T-cell (primary cell): ENCODE measurements at regions not wholly inside any gene's neighbourhood (a gene's known extent, or its start where the extent isn't known, plus 50 kb on each side); places are given as distances from the start of the nearest gene placed in this dataset.

Source experiments
- ATAC-seq, 4 experiments: fragments of 200-7000 bp in 3 of 4; fragments of 150-1000 bp in 1 of 4; cut with Tn5 transposase; replicated peaks in 1 of 4; 1 replicate in 3 of 4; 2 replicates in 1 of 4; pipeline ENCODE4 v1.10.0; 2021; ENCODE audit warnings: moderate library complexity in 3 of 4, mild to moderate bottlenecking in 2 of 4, moderate number of reproducible peaks in 1 of 4
- CTCF ChIA-PET, 2 donors: fragments of 300-600 bp; sonication (Branson Sonifier 250); formaldehyde crosslinking; loops; one replicate each; lab custom pipeline; 2022; ENCODE audit warnings: antibody characterized with exemption in 2 of 2; lab: Charles Lee
- POLR2A ChIA-PET, 2 donors: fragments of 300-600 bp; sonication (Branson Sonifier 250); formaldehyde crosslinking; loops; one replicate each; lab custom pipeline; 2022; ENCODE audit warnings: antibody characterized with exemption in 2 of 2; lab: Charles Lee
- DNase-seq, 35 experiments: peaks; one replicate each; pipeline versions ENCODE4 v3.0.0 to v3.0.0-alpha.2; 2013 to 2023
- H3K27ac ChIP-seq: one replicate; pipeline ENCODE4 v1.5.1; 2013; ENCODE audit warnings: low read length
- H3K27me3 ChIP-seq, 2 experiments: replicated peaks in 1 of 2; 1 replicate in 1 of 2; 2 replicates in 1 of 2; pipeline versions ENCODE4 v1.6.1 to v1.7.0; 2013; ENCODE audit warnings: low read length in 1 of 2, mixed read lengths in 1 of 2; ENCODE audit not compliant: control insufficient read depth in 2 of 2, insufficient read depth in 2 of 2; ENCODE audit errors: extremely low read depth in 1 of 2
- H3K36me3 ChIP-seq, 2 donors: 1 replicate in 1 of 2; 2 replicates in 1 of 2; pipeline versions ENCODE4 v1.6.1 to v1.7.0; 2013; ENCODE audit warnings: low read length in 1 of 2; ENCODE audit not compliant: control insufficient read depth in 2 of 2, insufficient read depth in 1 of 2; ENCODE audit errors: extremely low read depth in 1 of 2
- H3K4me1 ChIP-seq, 2 experiments: 1 replicate in 1 of 2; 2 replicates in 1 of 2; pipeline versions ENCODE4 v1.6.1 to v1.7.0; 2013; ENCODE audit warnings: low read length in 2 of 2, mixed read lengths in 1 of 2; ENCODE audit not compliant: insufficient read depth in 2 of 2, control insufficient read depth in 1 of 2; ENCODE audit errors: extremely low read depth in 1 of 2
- H3K4me3 ChIP-seq, 2 donors: 1 replicate in 1 of 2; 2 replicates in 1 of 2; pipeline versions ENCODE4 v1.5.1 to v1.7.0; 2013; ENCODE audit warnings: mild to moderate bottlenecking in 2 of 2, low read length in 1 of 2, moderate library complexity in 1 of 2; ENCODE audit not compliant: control insufficient read depth in 1 of 2; ENCODE audit errors: extremely low read depth in 1 of 2
- H3K9me3 ChIP-seq: 2 replicates; pipeline ENCODE4 v1.7.0; 2013
- H3K27ac Mint-ChIP-seq, 2 donors: one replicate each; pipeline ENCODE4 v1.8.0; 2020 to 2021; ENCODE audit warnings: mild to moderate bottlenecking in 2 of 2, mixed read lengths in 2 of 2
- H3K27me3 Mint-ChIP-seq, 2 donors: one replicate each; pipeline ENCODE4 v1.8.0; 2021 to 2022; ENCODE audit warnings: mixed read lengths in 2 of 2
- H3K36me3 Mint-ChIP-seq: one replicate; pipeline ENCODE4 v1.8.0; 2021; ENCODE audit warnings: mixed read lengths
- H3K4me1 Mint-ChIP-seq, 3 donors: one replicate each; pipeline ENCODE4 v1.8.0; 2020 to 2022; ENCODE audit warnings: mixed read lengths in 3 of 3, mild to moderate bottlenecking in 1 of 3
- H3K4me3 Mint-ChIP-seq, 3 donors: one replicate each; pipeline ENCODE4 v1.8.0; 2020 to 2022; ENCODE audit warnings: mild to moderate bottlenecking in 3 of 3, mixed read lengths in 3 of 3, moderate library complexity in 3 of 3
- H3K9me3 Mint-ChIP-seq, 3 donors: one replicate each; pipeline ENCODE4 v1.8.0; 2020 to 2022; ENCODE audit warnings: mixed read lengths in 3 of 3
- WGBS: methylation state at CpG from one replicate; pipeline ENCODE4 v1.1.5; 2013; ENCODE audit warnings: missing lambda C conversion rate; ENCODE audit not compliant: insufficient coverage; 5-methylcytosine and 5-hydroxymethylcytosine counted together

DNA sequence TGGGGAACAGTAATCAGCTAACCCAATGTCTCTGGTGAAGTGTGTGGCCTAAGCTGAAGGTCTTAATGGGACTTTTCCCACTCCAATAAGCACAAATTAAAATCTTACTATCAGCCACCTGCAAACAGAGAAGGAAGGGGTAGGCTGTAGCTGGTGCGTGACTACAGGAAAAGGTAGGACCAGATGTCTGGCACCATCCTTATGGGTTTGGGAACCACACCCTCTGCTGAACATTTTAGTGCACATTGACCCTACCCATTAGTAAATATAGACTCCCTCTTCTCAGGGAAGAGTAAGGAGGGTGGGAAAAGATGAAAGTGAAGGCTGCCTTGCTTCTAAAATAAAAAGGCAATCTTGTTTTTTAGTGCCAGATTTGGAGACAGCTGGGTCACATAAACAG is 602.8 kb downstream of the FAT4 start:
- no peaks in the 10 kb centered on the region for H3K36me3 Mint-ChIP-seq
- no CpG with 5 or more reads among the region's 1 CpG for WGBS

GRCh38 chr4:125928652-125929051 is 613.9 kb downstream of the FAT4 start:
- Mint-ChIP-seq H3K4me1 (no peaks in the 10 kb centered on the region), H3K27ac (no peak overlapping the region), H3K4me3 (no peak overlapping the region), H3K27me3 (no peaks in the 10 kb centered on the region), H3K9me3 (peaks cover 6 to 22% (median 20%) of the 10 kb centered on the region in 3 donors), H3K36me3 (no peaks in the 10 kb centered on the region)
- ChIA-PET POLR2A (no interaction called here), CTCF (no interaction called here)
- Histone ChIP-seq H3K27me3 (no peaks in the 10 kb centered on the region), H3K4me3 (no peak overlapping the region), H3K27ac (no peak overlapping the region), H3K9me3 (no peaks in the 10 kb centered on the region), H3K4me1 (no peaks in the 10 kb centered on the region), H3K36me3 (no peaks in the 10 kb centered on the region)
- WGBS: 88% methylated on average over 1 of the region's 1 CpG
- ATAC-seq (no peak), DNase-seq (no peak)

More for the DNA sequence above, 602.8 kb downstream of the FAT4 start:
- ChIA-PET POLR2A (no interaction called here), CTCF (no interaction called here)
- H3K9me3 Mint-ChIP-seq: peaks cover 5 to 25% (median 13%) of the 10 kb centered on the region in 3 donors
- H3K4me1 Mint-ChIP-seq: no peaks in the 10 kb centered on the region
- Histone ChIP-seq H3K36me3 (no peaks in the 10 kb centered on the region), H3K4me1 (no peaks in the 10 kb centered on the region), H3K27me3 (no peaks in the 10 kb centered on the region), H3K4me3 (no peak overlapping the region), H3K27ac (no peak overlapping the region), H3K9me3 (no peaks in the 10 kb centered on the region)
- no peak for DNase-seq
- H3K4me3 Mint-ChIP-seq: no peak overlapping the region
- no peak for ATAC-seq
- no peak overlapping the region for H3K27ac Mint-ChIP-seq
- H3K27me3 Mint-ChIP-seq: no peaks in the 10 kb centered on the region

- CTCF ChIA-PET: no interaction called here
- Histone ChIP-seq H3K27me3 (no peaks in the 10 kb centered on the region), H3K9me3 (no peaks in the 10 kb centered on the region), H3K4me1 (no peaks in the 10 kb centered on the region), H3K4me3 (no peak overlapping the region), H3K27ac (no peak overlapping the region), H3K36me3 (no peaks in the 10 kb centered on the region)
- H3K27me3 Mint-ChIP-seq: no peaks in the 10 kb centered on the region
- H3K36me3 Mint-ChIP-seq: no peaks in the 10 kb centered on the region
- no peak overlapping the region for H3K4me3 Mint-ChIP-seq
- H3K9me3 Mint-ChIP-seq: peaks cover 22 to 31% (median 26%) of the 10 kb centered on the region in 3 donors
- POLR2A ChIA-PET: no interaction called here
- no peaks in the 10 kb centered on the region for H3K4me1 Mint-ChIP-seq
- ATAC-seq (no peak), DNase-seq (no peak)
- H3K27ac Mint-ChIP-seq: no peak overlapping the region
Measured at GRCh38 chr4:125938541-125938940, 623.8 kb downstream of the FAT4 start.

GRCh38 chr4:125940426-125940825 is 625.7 kb downstream of the FAT4 start:
- Mint-ChIP-seq H3K9me3 (peaks cover 20 to 28% (median 22%) of the 10 kb centered on the region in 3 donors), H3K4me1 (no peaks in the 10 kb centered on the region), H3K4me3 (no peak overlapping the region), H3K27me3 (no peaks in the 10 kb centered on the region), H3K27ac (no peak overlapping the region), H3K36me3 (no peaks in the 10 kb centered on the region)
- DNase-seq (no peak), ATAC-seq (no peak)
- Histone ChIP-seq H3K9me3 (no peaks in the 10 kb centered on the region), H3K36me3 (no peaks in the 10 kb centered on the region), H3K4me1 (no peaks in the 10 kb centered on the region), H3K27ac (no peak overlapping the region), H3K27me3 (no peaks in the 10 kb centered on the region), H3K4me3 (no peak overlapping the region)
- ChIA-PET POLR2A (no interaction called here), CTCF (no interaction called here)
- WGBS: no CpG with 5 or more reads among the region's 2 CpGs

DNA sequence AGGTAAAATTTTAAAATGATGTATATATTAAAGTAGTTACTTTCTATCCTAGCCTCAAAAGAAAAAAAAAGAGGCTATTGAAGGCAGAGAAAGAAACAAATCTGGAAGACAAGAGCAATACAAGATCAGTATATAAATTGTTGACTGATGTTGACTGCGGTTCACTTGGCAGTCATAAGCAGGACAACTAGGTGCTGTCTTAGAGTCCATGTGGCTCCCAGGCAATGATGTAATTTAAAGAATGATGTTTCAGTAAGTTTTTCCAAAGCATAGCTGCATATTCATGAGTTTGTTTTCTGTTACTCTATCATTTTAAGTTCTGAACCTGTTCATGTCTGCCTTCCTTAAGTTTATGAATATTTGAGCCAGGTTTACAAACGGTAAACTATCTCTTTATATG is 630.2 kb downstream of the FAT4 start:
- POLR2A ChIA-PET: no interaction called here

GRCh38 chr4:125948021-125948420 is 633.3 kb downstream of the FAT4 start:
- H3K9me3 ChIP-seq: no peaks in the 10 kb centered on the region
- Mint-ChIP-seq H3K4me3 (no peak overlapping the region), H3K4me1 (no peaks in the 10 kb centered on the region), H3K27ac (no peak overlapping the region), H3K27me3 (no peaks in the 10 kb centered on the region), H3K9me3 (peaks cover 0 to 10% (median 5%) of the 10 kb centered on the region in 3 donors), H3K36me3 (no peaks in the 10 kb centered on the region)
- POLR2A ChIA-PET: no interaction called here
- no peaks in the 10 kb centered on the region for H3K4me1 ChIP-seq
- no CpG with 5 or more reads among the region's 4 CpGs for WGBS
- no peak overlapping the region for H3K4me3 ChIP-seq
- no peak overlapping the region for H3K27ac ChIP-seq
- CTCF ChIA-PET: no interaction called here
- H3K27me3 ChIP-seq: no peaks in the 10 kb centered on the region
- no peak for ATAC-seq
- DNase-seq: no peak
- H3K36me3 ChIP-seq: no peaks in the 10 kb centered on the region

More for the DNA sequence above, 630.2 kb downstream of the FAT4 start:
- DNase-seq (no peak), ATAC-seq (no peak)
- H3K36me3 Mint-ChIP-seq: no peaks in the 10 kb centered on the region
- H3K9me3 Mint-ChIP-seq: peaks cover 4 to 21% (median 13%) of the 10 kb centered on the region in 3 donors
- H3K4me1 Mint-ChIP-seq: no peaks in the 10 kb centered on the region
- no peaks in the 10 kb centered on the region for H3K27me3 ChIP-seq
- H3K4me1 ChIP-seq: no peaks in the 10 kb centered on the region
- no peak overlapping the region for H3K27ac ChIP-seq
- no peak overlapping the region for H3K27ac Mint-ChIP-seq
- WGBS: 100% methylated on average over 1 of the region's 2 CpGs
- CTCF ChIA-PET: no interaction called here
- no peak overlapping the region for H3K4me3 ChIP-seq
- H3K27me3 Mint-ChIP-seq: no peaks in the 10 kb centered on the region
- no peaks in the 10 kb centered on the region for H3K36me3 ChIP-seq
- no peak overlapping the region for H3K4me3 Mint-ChIP-seq
- H3K9me3 ChIP-seq: no peaks in the 10 kb centered on the region

- H3K4me3 ChIP-seq: no peak overlapping the region
- no peaks in the 10 kb centered on the region for H3K27me3 Mint-ChIP-seq
- no peaks in the 10 kb centered on the region for H3K4me1 Mint-ChIP-seq
- no peak overlapping the region for H3K27ac Mint-ChIP-seq
- peaks cover 0 to 3% (median 0%) of the 10 kb centered on the region in 3 donors for H3K9me3 Mint-ChIP-seq
- no peak overlapping the region for H3K27ac ChIP-seq
- H3K36me3 Mint-ChIP-seq: no peaks in the 10 kb centered on the region
- no peak for ATAC-seq
- DNase-seq: no peak
- H3K4me3 Mint-ChIP-seq: no peak overlapping the region
- no peaks in the 10 kb centered on the region for H3K36me3 ChIP-seq
- H3K9me3 ChIP-seq: no peaks in the 10 kb centered on the region
- ChIA-PET POLR2A (no interaction called here), CTCF (no interaction called here)
- no CpG with 5 or more reads among the region's 1 CpG for WGBS
- H3K4me1 ChIP-seq: no peaks in the 10 kb centered on the region
- H3K27me3 ChIP-seq: no peaks in the 10 kb centered on the region
Measured at GRCh38 chr4:125951261-125951887, 636.6 kb downstream of the FAT4 start.
